Thoracic aorta (tissue), 2 donors: ENCODE measurements at regions not wholly inside any gene's neighbourhood (a gene's known extent, or its start where the extent isn't known, plus 50 kb on each side); places are given as distances from the start of the nearest gene placed in this dataset.

Experiments
- ATAC-seq: fragments of 150-250 bp; one replicate; pipeline ENCODE4 v1.8.0; 2017; ENCODE audit warnings: low read depth; ENCODE audit not compliant: insufficient number of reproducible peaks, low FRiP score
- DNase-seq: peaks from one replicate; pipeline ENCODE4 v3.0.0-alpha.2; 2020; ENCODE audit warnings: low spot score
- H3K27ac ChIP-seq, 2 donors: fragments of 200-600 bp; sonication (generic); 1 replicate in 1 of 2; 2 replicates in 1 of 2; pipeline ENCODE4 v1.5.1; 2016; ENCODE audit warnings: mild to moderate bottlenecking in 2 of 2, moderate library complexity in 2 of 2
- H3K27me3 ChIP-seq: fragments of 200-600 bp; sonication (generic); replicated peaks from 2 replicates; pipeline ENCODE4 v1.6.0; 2016; ENCODE audit warnings: mild to moderate bottlenecking; ENCODE audit not compliant: insufficient read depth
- H3K36me3 ChIP-seq: fragments of 200-600 bp; sonication (generic); one replicate; pipeline ENCODE4 v1.5.1; 2016
- H3K4me1 ChIP-seq, 2 donors: fragments of 200-600 bp; sonication (generic); 1 replicate in 1 of 2; 2 replicates in 1 of 2; pipeline versions ENCODE4 v1.5.1 to v1.6.0; 2016; ENCODE audit warnings: low read depth in 2 of 2, mild to moderate bottlenecking in 1 of 2; ENCODE audit not compliant: control insufficient read depth in 1 of 2
- H3K4me3 ChIP-seq: fragments of 200-600 bp; sonication (generic); 2 replicates; pipeline ENCODE4 v1.5.1; 2016; ENCODE audit warnings: mild to moderate bottlenecking
- H3K9me3 ChIP-seq: fragments of 200-600 bp; sonication (generic); 2 replicates; pipeline ENCODE4 v1.5.1; 2016
- CTCF ChIP-seq: fragments of 200-600 bp; sonication (generic); IDR thresholded peaks from one replicate; pipeline ENCODE4 v1.5.1; 2019; ENCODE audit warnings: antibody characterized with exemption

GRCh38 chr11:29438815-29439214 lies 578.0 kb downstream of the KCNA4 start:
- no peaks in the 10 kb centered on the region for H3K9me3 ChIP-seq
- DNase-seq (no peak), ATAC-seq (no peak)
- no peak for TF ChIP-seq CTCF
- no peaks in the 10 kb centered on the region for H3K4me1 ChIP-seq
- no peaks in the 10 kb centered on the region for H3K27me3 ChIP-seq
- no peak overlapping the region for H3K4me3 ChIP-seq
- no peaks in the 10 kb centered on the region for H3K36me3 ChIP-seq
- H3K27ac ChIP-seq: no peak overlapping the region

GRCh38 chr11:29435421-29435820 lies 581.4 kb downstream of the KCNA4 start:
- Histone ChIP-seq H3K27me3 (no peaks in the 10 kb centered on the region), H3K4me3 (no peak overlapping the region), H3K4me1 (no peaks in the 10 kb centered on the region), H3K27ac (no peak overlapping the region), H3K9me3 (no peaks in the 10 kb centered on the region), H3K36me3 (no peaks in the 10 kb centered on the region)
- DNase-seq (no peak), ATAC-seq (no peak)
- TF ChIP-seq CTCF: no peak

- no peak for ATAC-seq
Measured at GRCh38 chr11:29432719-29433325, 584.0 kb downstream of the KCNA4 start.

GRCh38 chr11:29405305-29405704 lies 611.5 kb downstream of the KCNA4 start:
- TF ChIP-seq CTCF: no peak
- no peak overlapping the region for H3K27ac ChIP-seq
- no peak for ATAC-seq
- no peaks in the 10 kb centered on the region for H3K9me3 ChIP-seq
- H3K27me3 ChIP-seq: no peaks in the 10 kb centered on the region
- DNase-seq: no peak
- H3K36me3 ChIP-seq: no peaks in the 10 kb centered on the region
- no peaks in the 10 kb centered on the region for H3K4me1 ChIP-seq
- H3K4me3 ChIP-seq: no peak overlapping the region

More at GRCh38 chr11:29432719-29433325, 584.0 kb downstream of the KCNA4 start:
- TF ChIP-seq CTCF: peak; percentile 45
- H3K27me3 ChIP-seq: no peaks in the 10 kb centered on the region
- H3K27ac ChIP-seq: no peak overlapping the region
- no peaks in the 10 kb centered on the region for H3K4me1 ChIP-seq
- H3K9me3 ChIP-seq: no peaks in the 10 kb centered on the region
- no peak for DNase-seq
- H3K4me3 ChIP-seq: no peak overlapping the region
- H3K36me3 ChIP-seq: no peaks in the 10 kb centered on the region

GRCh38 chr11:29395555-29396072 lies 621.2 kb downstream of the KCNA4 start:
- H3K27me3 ChIP-seq: no peaks in the 10 kb centered on the region
- no peak overlapping the region for H3K4me3 ChIP-seq
- no peak for DNase-seq
- no peak for ATAC-seq
- H3K27ac ChIP-seq: no peak overlapping the region
- no peaks in the 10 kb centered on the region for H3K36me3 ChIP-seq
- no peak for TF ChIP-seq CTCF
- no peaks in the 10 kb centered on the region for H3K9me3 ChIP-seq
- H3K4me1 ChIP-seq: no peaks in the 10 kb centered on the region
